ENCODE measurements at regions not wholly inside any gene's neighbourhood (a gene's known extent, or its start where the extent isn't known, plus 50 kb on each side); places are given as distances from the start of the nearest gene placed in this dataset.

DNA sequence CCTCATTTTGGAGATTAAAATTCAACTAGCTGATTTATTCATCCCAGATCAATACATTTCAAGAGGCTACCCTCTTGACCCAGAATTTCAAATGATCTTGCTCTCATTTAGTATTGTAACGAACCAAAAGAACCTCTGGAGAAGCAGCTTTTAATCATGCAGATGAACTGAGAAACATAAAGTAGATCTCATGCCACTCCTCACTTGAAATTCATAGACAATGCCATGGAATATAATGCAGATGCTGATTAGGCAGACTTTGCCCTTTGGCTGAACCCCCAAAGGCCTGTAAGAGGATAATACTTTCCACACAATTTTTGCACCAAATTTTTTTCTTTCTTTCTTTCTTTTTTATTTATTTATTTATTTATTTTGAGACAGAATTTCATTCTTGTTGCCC is 358.3 kb downstream of the NEK10 start:
- H3K36me3 Mint-ChIP-seq: no peaks in the 10 kb centered on the region
- no peak for DNase-seq (ENCODE audit: extremely low spot score, unreplicated experiment)
- no peak overlapping the region for H3K27ac Mint-ChIP-seq
- no peak overlapping the region for H3K4me3 Mint-ChIP-seq
- H3K9me3 Mint-ChIP-seq: peaks cover 3% of the 10 kb centered on the region
- no peaks in the 10 kb centered on the region for H3K27me3 Mint-ChIP-seq
- H3K4me1 Mint-ChIP-seq (ENCODE audit: unreplicated experiment): no peaks in the 10 kb centered on the region
- no peak for TF ChIP-seq CTCF (conservative IDR thresholded peaks at IDR 0.05)

DNA sequence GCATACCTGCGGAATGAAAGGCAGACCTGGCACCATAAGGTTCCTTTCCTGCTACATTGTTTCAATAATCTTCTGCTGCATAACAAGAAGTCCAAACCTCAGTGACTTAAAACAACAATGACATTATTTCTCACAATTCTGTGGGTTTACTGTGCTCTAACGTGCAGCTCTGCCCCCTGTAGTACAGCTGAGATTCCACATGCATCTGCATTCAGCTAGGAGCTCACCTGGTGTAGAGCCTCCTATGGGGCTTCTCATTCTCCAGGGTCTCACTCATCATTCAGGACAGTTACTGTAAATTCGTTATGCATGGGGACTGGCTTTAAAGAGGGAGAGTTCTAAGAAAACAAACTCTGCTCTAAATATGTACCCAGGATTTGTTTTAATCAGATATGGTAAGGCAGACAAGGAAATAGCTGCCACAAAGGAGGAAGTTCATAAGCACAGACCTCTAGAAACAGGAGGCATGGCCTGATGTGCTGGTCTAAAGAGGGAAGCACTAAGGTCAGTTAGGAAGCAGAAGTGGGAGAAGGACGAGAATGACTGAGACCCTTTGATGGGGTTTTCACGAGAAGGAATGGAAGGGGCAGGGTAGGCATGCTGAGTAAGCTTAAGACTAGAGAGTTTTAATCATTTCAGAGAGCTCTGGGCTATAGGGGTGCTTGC is 347.0 kb downstream of the NEK10 start:
- no peaks in the 10 kb centered on the region for H3K27me3 Mint-ChIP-seq
- no peak overlapping the region for H3K27ac Mint-ChIP-seq
- H3K4me3 Mint-ChIP-seq: no peak overlapping the region
- peaks cover 8% of the 10 kb centered on the region for H3K9me3 Mint-ChIP-seq
- H3K4me1 Mint-ChIP-seq (ENCODE audit: unreplicated experiment): no peaks in the 10 kb centered on the region
- DNase-seq (ENCODE audit: extremely low spot score, unreplicated experiment): no peak
- H3K36me3 Mint-ChIP-seq: no peaks in the 10 kb centered on the region
- TF ChIP-seq CTCF (conservative IDR thresholded peaks at IDR 0.05): peak; percentile 21

- DNase-seq (ENCODE audit: extremely low spot score, unreplicated experiment): no peak
- Mint-ChIP-seq H3K36me3 (no peaks in the 10 kb centered on the region), H3K4me3 (no peak overlapping the region), H3K9me3 (peaks cover 5% of the 10 kb centered on the region), H3K4me1 (ENCODE audit: unreplicated experiment) (no peaks in the 10 kb centered on the region), H3K27ac (no peak overlapping the region), H3K27me3 (no peaks in the 10 kb centered on the region)
- TF ChIP-seq CTCF (conservative IDR thresholded peaks at IDR 0.05): no peak
Observed at GRCh38 chr3:27024493-27024892, 344.7 kb downstream of the NEK10 start.

GRCh38 chr3:27025718-27026117 is 343.5 kb downstream of the NEK10 start:
- no peak for TF ChIP-seq CTCF (conservative IDR thresholded peaks at IDR 0.05)
- no peak for DNase-seq (ENCODE audit: extremely low spot score, unreplicated experiment)
- H3K9me3 Mint-ChIP-seq: peaks cover 5% of the 10 kb centered on the region
- no peaks in the 10 kb centered on the region for H3K4me1 Mint-ChIP-seq (ENCODE audit: unreplicated experiment)
- no peak overlapping the region for H3K4me3 Mint-ChIP-seq
- H3K27me3 Mint-ChIP-seq: no peaks in the 10 kb centered on the region
- H3K36me3 Mint-ChIP-seq: no peaks in the 10 kb centered on the region
- H3K27ac Mint-ChIP-seq: no peak overlapping the region

GRCh38 chr3:27031476-27031875 is 337.7 kb downstream of the NEK10 start:
- H3K27ac Mint-ChIP-seq: no peak overlapping the region
- peaks cover under 1% of the 10 kb centered on the region for H3K9me3 Mint-ChIP-seq
- no peaks in the 10 kb centered on the region for H3K36me3 Mint-ChIP-seq
- no peak overlapping the region for H3K4me3 Mint-ChIP-seq
- TF ChIP-seq CTCF (conservative IDR thresholded peaks at IDR 0.05): no peak
- DNase-seq (ENCODE audit: extremely low spot score, unreplicated experiment): no peak
- H3K4me1 Mint-ChIP-seq (ENCODE audit: unreplicated experiment): peaks cover 4% of the 10 kb centered on the region
- H3K27me3 Mint-ChIP-seq: no peaks in the 10 kb centered on the region

GRCh38 chr3:27034255-27034654 is 334.9 kb downstream of the NEK10 start:
- Mint-ChIP-seq H3K4me3 (no peak overlapping the region), H3K36me3 (no peaks in the 10 kb centered on the region), H3K27me3 (no peaks in the 10 kb centered on the region), H3K4me1 (ENCODE audit: unreplicated experiment) (peaks cover 4% of the 10 kb centered on the region), H3K27ac (no peak overlapping the region), H3K9me3 (no peaks in the 10 kb centered on the region)
- no peak for TF ChIP-seq CTCF (conservative IDR thresholded peaks at IDR 0.05)
- DNase-seq (ENCODE audit: extremely low spot score, unreplicated experiment): no peak
